CD4-positive, alpha-beta T cell treated with Interleukin-21 for 1 hour (primary cell): ENCODE measurements at regions not wholly inside any gene's neighbourhood (a gene's known extent, or its start where the extent isn't known, plus 50 kb on each side); places are given as distances from the start of the nearest gene placed in this dataset.

Experiments
- DNase-seq: peaks from one replicate; pipeline ENCODE4 v3.0.0-alpha.2; 2020

GRCh38 chr7:135827391-135827790 lies 78.8 kb upstream of the FAM180A start:
- no peak for DNase-seq

- no peak for DNase-seq
Observed at GRCh38 chr7:135825406-135825805, 76.8 kb upstream of the FAM180A start.

GRCh38 chr7:135822376-135822775 lies 73.8 kb upstream of the FAM180A start:
- no peak for DNase-seq

- DNase-seq: no peak
Observed at GRCh38 chr7:135817583-135817982, 69.0 kb upstream of the FAM180A start.

GRCh38 chr7:135815033-135815432 lies 66.4 kb upstream of the FAM180A start:
- DNase-seq: no peak

GRCh38 chr7:135812148-135812547 lies 63.5 kb upstream of the FAM180A start:
- DNase-seq: no peak

- no peak for DNase-seq
Observed at GRCh38 chr7:135811506-135811905, 62.9 kb upstream of the FAM180A start.

- no peak for DNase-seq
Observed at GRCh38 chr7:135808206-135808605, 59.6 kb upstream of the FAM180A start.

- no peak for DNase-seq
Observed at GRCh38 chr7:135803143-135803542, 54.5 kb upstream of the FAM180A start.

- no peak for DNase-seq
Observed at GRCh38 chr7:135802697-135803096, 54.1 kb upstream of the FAM180A start.

GRCh38 chr7:135801877-135802276 lies 53.3 kb upstream of the FAM180A start:
- DNase-seq: no peak

GRCh38 chr7:135801045-135801693 lies 52.6 kb upstream of the FAM180A start:
- peak; percentile 75 for DNase-seq

GRCh38 chr7:135800560-135800959 lies 51.9 kb upstream of the FAM180A start:
- no peak for DNase-seq

GRCh38 chr7:135799881-135800280 lies 51.3 kb upstream of the FAM180A start:
- DNase-seq: no peak
